Cardiac muscle cell (in vitro differentiated cells and primary cell): ENCODE measurements at regions not wholly inside any gene's neighbourhood (a gene's known extent, or its start where the extent isn't known, plus 50 kb on each side); places are given as distances from the start of the nearest gene placed in this dataset.

Experiments
- DNase-seq, 2 donors: peaks; one replicate each; pipeline versions ENCODE4 v3.0.0 to v3.0.0-alpha.2; 2010 to 2017; ENCODE audit warnings: low read depth in 1 of 2, low spot score in 1 of 2
- H3K27ac ChIP-seq: fragments of 200-600 bp; sonication (generic); 2 replicates; pipeline ENCODE4 v1.5.1; 2016
- H3K27me3 ChIP-seq: fragments of 200-600 bp; sonication (generic); 2 replicates; pipeline ENCODE4 v1.6.0; 2016; ENCODE audit warnings: control low read depth
- H3K36me3 ChIP-seq: fragments of 200-600 bp; sonication (generic); 2 replicates; pipeline ENCODE4 v1.5.1; 2016; ENCODE audit warnings: control low read depth
- H3K4me1 ChIP-seq: fragments of 200-600 bp; sonication (generic); 2 replicates; pipeline ENCODE4 v1.8.1; 2017; ENCODE audit warnings: low read depth, mild to moderate bottlenecking, mixed run types
- H3K4me3 ChIP-seq: fragments of 200-600 bp; sonication (generic); 2 replicates; pipeline ENCODE4 v1.5.1; 2016; ENCODE audit warnings: mild to moderate bottlenecking
- H3K9me3 ChIP-seq: fragments of 200-600 bp; sonication (generic); 2 replicates; pipeline ENCODE4 v1.5.1; 2017; ENCODE audit warnings: low read depth, mild to moderate bottlenecking, control low read depth
- CTCF ChIP-seq: IDR thresholded peaks from 2 replicates; pipeline ENCODE4 v1.5.1; 2012; ENCODE audit warnings: low read depth, mild to moderate bottlenecking, low read length

DNA sequence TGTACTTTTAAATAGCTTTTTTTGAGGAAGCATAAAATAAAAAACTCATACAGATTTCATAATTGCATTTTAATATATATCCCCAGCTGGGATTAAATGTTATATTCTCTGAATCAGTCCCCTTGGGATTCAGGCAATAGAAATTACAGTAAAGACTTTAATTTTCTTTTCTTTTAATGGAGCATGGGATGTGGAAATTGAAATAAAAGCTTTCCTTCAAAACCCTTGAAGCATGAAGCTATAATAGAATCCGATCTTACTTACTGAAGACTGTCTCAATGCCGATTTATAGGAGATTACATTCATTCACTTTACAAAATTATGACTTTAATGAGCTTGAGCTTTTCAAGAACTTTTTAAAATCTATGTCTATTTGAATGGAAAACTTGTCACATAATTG is 243.4 kb downstream of the SPRY2 start:
- no peak for TF ChIP-seq CTCF
- H3K27me3 ChIP-seq: no peaks in the 10 kb centered on the region
- H3K27ac ChIP-seq: no peak overlapping the region
- H3K4me1 ChIP-seq: peaks cover 4% of the 10 kb centered on the region
- H3K36me3 ChIP-seq: no peaks in the 10 kb centered on the region
- H3K9me3 ChIP-seq: no peaks in the 10 kb centered on the region
- H3K4me3 ChIP-seq: no peak overlapping the region
- DNase-seq: no peak

GRCh38 chr13:80096383-80096782 is 244.5 kb downstream of the SPRY2 start:
- no peaks in the 10 kb centered on the region for H3K9me3 ChIP-seq
- DNase-seq: no peak
- no peaks in the 10 kb centered on the region for H3K36me3 ChIP-seq
- TF ChIP-seq CTCF: no peak
- H3K27me3 ChIP-seq: no peaks in the 10 kb centered on the region
- H3K4me3 ChIP-seq: no peak overlapping the region
- H3K27ac ChIP-seq: no peak overlapping the region
- H3K4me1 ChIP-seq: peaks cover 4% of the 10 kb centered on the region

GRCh38 chr13:80094526-80094925 is 246.4 kb downstream of the SPRY2 start:
- DNase-seq: no peak
- TF ChIP-seq CTCF: no peak
- no peak overlapping the region for H3K4me3 ChIP-seq
- no peak overlapping the region for H3K27ac ChIP-seq
- peaks cover 4% of the 10 kb centered on the region for H3K4me1 ChIP-seq
- H3K9me3 ChIP-seq: no peaks in the 10 kb centered on the region
- no peaks in the 10 kb centered on the region for H3K27me3 ChIP-seq
- no peaks in the 10 kb centered on the region for H3K36me3 ChIP-seq

- TF ChIP-seq CTCF: no peak
- H3K27ac ChIP-seq: no peak overlapping the region
- no peaks in the 10 kb centered on the region for H3K27me3 ChIP-seq
- no peak overlapping the region for H3K4me3 ChIP-seq
- no peaks in the 10 kb centered on the region for H3K9me3 ChIP-seq
- no peaks in the 10 kb centered on the region for H3K36me3 ChIP-seq
- peaks cover 4% of the 10 kb centered on the region for H3K4me1 ChIP-seq
- no peak for DNase-seq
These were observed 247.0 kb downstream of the SPRY2 start for GRCh38 chr13:80093888-80094287.

DNA sequence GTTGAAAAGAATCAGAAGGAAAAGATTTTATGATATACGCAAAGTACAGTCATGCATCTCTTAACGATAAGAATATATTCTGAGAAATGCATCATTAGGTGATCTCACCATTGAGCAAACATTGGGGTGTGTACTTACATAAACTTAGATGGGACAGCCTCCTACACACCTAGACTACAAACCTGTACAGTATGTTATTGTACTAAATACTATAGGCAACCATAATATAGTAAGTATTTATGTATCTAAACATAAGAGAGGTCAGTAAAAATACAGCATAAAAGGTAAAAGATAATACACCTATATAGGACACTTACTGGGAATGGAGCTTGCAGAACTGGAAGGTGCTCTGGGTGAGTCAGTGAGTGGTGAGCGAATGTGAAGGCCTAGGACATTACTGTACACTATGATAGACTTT is 254.6 kb downstream of the SPRY2 start:
- TF ChIP-seq CTCF: no peak
- Histone ChIP-seq H3K36me3 (no peaks in the 10 kb centered on the region), H3K4me1 (peaks cover 3% of the 10 kb centered on the region), H3K27me3 (no peaks in the 10 kb centered on the region), H3K9me3 (no peaks in the 10 kb centered on the region), H3K4me3 (no peak overlapping the region), H3K27ac (no peak overlapping the region)
- no peak for DNase-seq
